SK-N-SH (cell line): ENCODE measurements at regions not wholly inside any gene's neighbourhood (a gene's known extent, or its start where the extent isn't known, plus 50 kb on each side); places are given as distances from the start of the nearest gene placed in this dataset.

Experiments used
- CTCF ChIA-PET: fragments of 300-600, 350-600 bp; formaldehyde crosslinking; extraction: SDS; loops from one replicate; lab custom pipeline; 2021; lab: Yijun Ruan, JAX
- POLR2A ChIA-PET: fragments of 350-600 bp; sonication (Branson Sonifier 250); formaldehyde crosslinking; extraction: SDS; loops from one replicate; lab custom pipeline; 2020; ENCODE audit warnings: antibody characterized with exemption, inconsistent platforms; lab: Yijun Ruan, JAX
- DNase-seq: peaks from one replicate; pipeline ENCODE4 v3.0.0; 2012
- H2AFZ ChIP-seq: fragments of 200-600 bp; sonication (generic); 2 replicates; pipeline ENCODE4 v1.8.1; 2016; ENCODE audit warnings: antibody characterized with exemption, mild to moderate bottlenecking, low read depth
- H3F3A ChIP-seq: fragments of 200-600 bp; sonication (generic); replicated peaks from 2 replicates; pipeline ENCODE3; 2016; ENCODE audit warnings: antibody characterized with exemption, mild to moderate bottlenecking; ENCODE audit not compliant: insufficient read depth
- H3K27ac ChIP-seq, 2 experiments: fragments of 200-500 bp in 1 of 2; fragments of 200-600 bp in 1 of 2; sonication (Bioruptor generic) in 1 of 2; sonication (generic), shearing (Covaris generic) in 1 of 2; 2 replicates each; pipeline versions ENCODE4 v1.5.1 to v1.6.1; 2014 to 2016; ENCODE audit warnings: low read depth in 2 of 2, inconsistent platforms in 1 of 2, low read length in 1 of 2, mild to moderate bottlenecking in 1 of 2, mixed read lengths in 1 of 2
- H3K27me3 ChIP-seq: fragments of 200-600 bp; sonication (generic), shearing (Covaris generic); 2 replicates; pipeline ENCODE4 v1.6.1; 2016; ENCODE audit warnings: mixed run types; ENCODE audit not compliant: insufficient read depth
- H3K36me3 ChIP-seq, 2 experiments: fragments of 200-500 bp in 1 of 2; fragments of 200-600 bp in 1 of 2; sonication (Bioruptor generic) in 1 of 2; sonication (generic) in 1 of 2; replicated peaks in 1 of 2; 2 replicates each; pipeline versions ENCODE3 to v1.5.1; 2014 to 2016; ENCODE audit warnings: low read length in 1 of 2, mild to moderate bottlenecking in 1 of 2; ENCODE audit not compliant: insufficient read depth in 2 of 2, control insufficient read depth in 1 of 2
- H3K4me1 ChIP-seq, 2 experiments: fragments of 200-500 bp in 1 of 2; fragments of 200-600 bp in 1 of 2; sonication (Bioruptor generic) in 1 of 2; sonication (generic), shearing (Covaris generic) in 1 of 2; 2 replicates each; pipeline versions ENCODE4 v1.5.1 to v1.6.1; 2014 to 2016; ENCODE audit warnings: low read depth in 1 of 2, low read length in 1 of 2, mixed run types in 1 of 2; ENCODE audit not compliant: insufficient read depth in 2 of 2, control insufficient read depth in 1 of 2
- H3K4me2 ChIP-seq: fragments of 200-600 bp; sonication (generic), shearing (Covaris generic); 2 replicates; pipeline ENCODE4 v1.6.1; 2017; ENCODE audit warnings: mixed run types
- H3K4me3 ChIP-seq, 2 experiments: fragments of 200-500 bp in 1 of 2; fragments of 200-600 bp in 1 of 2; sonication (Bioruptor generic) in 1 of 2; sonication (generic), shearing (Covaris generic) in 1 of 2; 2 replicates each; pipeline versions ENCODE4 v1.5.1 to v1.8.1; 2014 to 2016; ENCODE audit warnings: low read depth in 2 of 2, inconsistent platforms in 1 of 2, low read length in 1 of 2, mild to moderate bottlenecking in 1 of 2, mixed read lengths in 1 of 2, moderate library complexity in 1 of 2
- H3K79me2 ChIP-seq: fragments of 200-600 bp; sonication (generic); 2 replicates; pipeline ENCODE4 v1.8.1; 2017; ENCODE audit warnings: mild to moderate bottlenecking; ENCODE audit not compliant: insufficient read depth
- H3K9ac ChIP-seq: fragments of 200-600 bp; sonication (generic); 2 replicates; pipeline ENCODE4 v1.6.1; 2017; ENCODE audit warnings: mixed run types
- H3K9me2 ChIP-seq: fragments of 200-600 bp; sonication (generic); 2 replicates; pipeline ENCODE4 v1.6.1; 2017; ENCODE audit warnings: mixed run types
- H3K9me3 ChIP-seq: fragments of 200-600 bp; sonication (generic); 2 replicates; pipeline ENCODE4 v1.6.1; 2017; ENCODE audit warnings: mixed run types, mild to moderate bottlenecking, moderate library complexity
- H4K20me1 ChIP-seq: fragments of 200-600 bp; sonication (generic); 2 replicates; pipeline ENCODE4 v1.6.1; 2017; ENCODE audit warnings: mild to moderate bottlenecking, mixed run types; ENCODE audit not compliant: insufficient read depth
- CHD2 ChIP-seq: fragments of 150-350 bp; IDR thresholded peaks from 2 replicates; pipeline ENCODE4 v1.6.1; 2018; ENCODE audit warnings: low read length; ENCODE audit not compliant: partially characterized antibody
- EZH2phosphoT487 ChIP-seq: fragments of 200-600 bp; sonication (generic); IDR thresholded peaks from 2 replicates; pipeline ENCODE4 v1.6.1; 2017; ENCODE audit warnings: low read depth, mixed run types, mild to moderate bottlenecking, antibody characterized with exemption, moderate library complexity, borderline replicate concordance
- GABPA ChIP-seq: IDR thresholded peaks from 2 replicates; pipeline ENCODE4 v1.4.0; 2012; ENCODE audit warnings: low read depth, mild to moderate bottlenecking
- IRF3 ChIP-seq: fragments of 150-350 bp; IDR thresholded peaks from 2 replicates; pipeline ENCODE4 v1.6.1; 2016; ENCODE audit warnings: mild to moderate bottlenecking, low read depth, low read length
- JUND ChIP-seq: IDR thresholded peaks from 2 replicates; pipeline ENCODE4 v1.4.0; 2012
- MEF2A ChIP-seq: IDR thresholded peaks from 2 replicates; pipeline ENCODE4 v1.4.0; 2012; ENCODE audit warnings: low read depth, borderline replicate concordance
- MXI1 ChIP-seq: IDR thresholded peaks from 2 replicates; pipeline ENCODE4 v1.6.1; 2012; ENCODE audit warnings: mild to moderate bottlenecking, low read depth, low read length, improper control_type of control experiment
- NRF1 ChIP-seq: IDR thresholded peaks from 2 replicates; pipeline ENCODE4 v1.6.1; 2012; ENCODE audit warnings: low read depth, mild to moderate bottlenecking, low read length
- POLR2AphosphoS5 ChIP-seq: IDR thresholded peaks from 2 replicates; pipeline ENCODE4 v1.6.1; 2012; ENCODE audit warnings: low read depth, low read length
- RCOR1 ChIP-seq: fragments of 150-350 bp; IDR thresholded peaks from 2 replicates; pipeline ENCODE4 v1.6.1; 2017; ENCODE audit warnings: antibody characterized with exemption, low read length
- REST ChIP-seq: IDR thresholded peaks from 2 replicates; pipeline ENCODE4 v1.6.1; 2012; ENCODE audit warnings: mild to moderate bottlenecking, low read depth, low read length, moderate library complexity
- RFX5 ChIP-seq: IDR thresholded peaks from 2 replicates; pipeline ENCODE4 v1.6.1; 2012; ENCODE audit warnings: mild to moderate bottlenecking, improper control_type of control experiment, low read length
- TAF1 ChIP-seq: IDR thresholded peaks from 2 replicates; pipeline ENCODE4 v1.6.1; 2012; ENCODE audit warnings: low read depth, mild to moderate bottlenecking, low read length, moderate library complexity, borderline replicate concordance
- TCF12 ChIP-seq: IDR thresholded peaks from 2 replicates; pipeline ENCODE4 v1.4.0; 2012
- TEAD4 ChIP-seq: IDR thresholded peaks from 2 replicates; pipeline ENCODE4 v1.4.0; 2012; ENCODE audit warnings: mild to moderate bottlenecking, borderline replicate concordance; ENCODE audit not compliant: insufficient read depth
- USF1 ChIP-seq: IDR thresholded peaks from 2 replicates; pipeline ENCODE4 v1.4.0; 2012; ENCODE audit warnings: low read depth, borderline replicate concordance
- WGBS: methylation state at CpG from one replicate; pipeline ENCODE4 v1.1.6; 2017; ENCODE audit warnings: low lambda C conversion rate; 5-methylcytosine and 5-hydroxymethylcytosine counted together

- Histone ChIP-seq H3K27me3 (no peaks in the 10 kb centered on the region), H3F3A (peaks cover 5% of the 10 kb centered on the region), H3K27ac (no peak overlapping the region), H3K36me3 (no peaks in the 10 kb centered on the region), H3K9me2 (no peaks in the 10 kb centered on the region), H3K79me2 (no peaks in the 10 kb centered on the region), H3K9ac (no peak overlapping the region), H3K9me3 (no peaks in the 10 kb centered on the region), H3K4me1 (no peaks in the 10 kb centered on the region; a peak in 1 of 4 replicates), H3K4me3 (no peak overlapping the region), H3K4me2 (no peak overlapping the region), H4K20me1 (no peaks in the 10 kb centered on the region), H2AFZ (no peak overlapping the region)
- TF ChIP-seq RCOR1 (no peak), EZH2phosphoT487 (no peak), TAF1 (no peak), TEAD4 (no peak), NRF1 (no peak), POLR2AphosphoS5 (no peak), JUND (no peak), MEF2A (no peak), USF1 (no peak), TCF12 (no peak), RFX5 (no peak), GABPA (no peak), MXI1 (no peak), REST (no peak), CHD2 (no peak), IRF3 (no peak)
- WGBS: 90% methylated on average over 4 of the region's 4 CpGs
- POLR2A ChIA-PET: no interaction called here
- no peak for DNase-seq
- CTCF ChIA-PET: interaction anchor here (0.5 to 1.6 kb wide), 4 partner anchors 10 to 367 kb away, joined by 3 read pairs; no protein-coding TSS in a partner anchor
Measured at GRCh38 chr4:126097155-126097799, 782.5 kb downstream of the FAT4 start.
